ENCODE measurements at regions not wholly inside any gene's neighbourhood (a gene's known extent, or its start where the extent isn't known, plus 50 kb on each side); places are given as distances from the start of the nearest gene placed in this dataset.

GRCh38 chr6:12439296-12439695, 149.1 kb downstream of the EDN1 start:
- TF ChIP-seq, protein P1, sequence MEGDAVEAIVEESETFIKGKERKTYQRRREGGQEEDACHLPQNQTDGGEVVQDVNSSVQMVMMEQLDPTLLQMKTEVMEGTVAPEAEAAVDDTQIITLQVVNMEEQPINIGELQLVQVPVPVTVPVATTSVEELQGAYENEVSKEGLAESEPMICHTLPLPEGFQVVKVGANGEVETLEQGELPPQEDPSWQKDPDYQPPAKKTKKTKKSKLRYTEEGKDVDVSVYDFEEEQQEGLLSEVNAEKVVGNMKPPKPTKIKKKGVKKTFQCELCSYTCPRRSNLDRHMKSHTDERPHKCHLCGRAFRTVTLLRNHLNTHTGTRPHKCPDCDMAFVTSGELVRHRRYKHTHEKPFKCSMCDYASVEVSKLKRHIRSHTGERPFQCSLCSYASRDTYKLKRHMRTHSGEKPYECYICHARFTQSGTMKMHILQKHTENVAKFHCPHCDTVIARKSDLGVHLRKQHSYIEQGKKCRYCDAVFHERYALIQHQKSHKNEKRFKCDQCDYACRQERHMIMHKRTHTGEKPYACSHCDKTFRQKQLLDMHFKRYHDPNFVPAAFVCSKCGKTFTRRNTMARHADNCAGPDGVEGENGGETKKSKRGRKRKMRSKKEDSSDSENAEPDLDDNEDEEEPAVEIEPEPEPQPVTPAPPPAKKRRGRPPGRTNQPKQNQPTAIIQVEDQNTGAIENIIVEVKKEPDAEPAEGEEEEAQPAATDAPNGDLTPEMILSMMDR (IDR thresholded peaks at IDR 0.05; ENCODE audit: extremely low read depth, missing control alignments), result no peak
- DNase-seq (ENCODE audit: low spot score), result no peak

- DNase-seq (ENCODE audit: low spot score), result no peak
- TF ChIP-seq, protein P1 (IDR thresholded peaks at IDR 0.05; ENCODE audit: extremely low read depth, missing control alignments), result no peak
Observed at GRCh38 chr6:12440981-12441380, 150.8 kb downstream of the EDN1 start.

DNA sequence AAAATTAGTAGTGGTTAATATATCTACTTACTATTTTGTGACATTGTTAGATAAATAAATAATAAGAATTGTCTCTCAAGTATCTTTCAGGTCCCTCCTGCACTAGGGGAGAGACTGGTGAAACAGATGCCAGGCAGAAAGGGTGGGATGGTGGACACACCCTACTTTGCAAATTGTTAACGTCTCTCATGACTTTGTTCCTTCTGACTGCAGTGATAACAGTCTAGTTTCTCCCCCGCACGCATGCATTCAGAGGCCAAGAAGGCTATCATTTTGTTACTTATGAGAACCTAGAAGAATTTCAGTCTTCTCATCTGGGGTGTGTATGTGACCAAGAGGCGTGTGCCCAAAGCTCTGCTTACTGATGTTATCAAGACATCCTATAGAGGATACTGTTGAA, 152.3 kb downstream of the EDN1 start:
- no peak for DNase-seq (ENCODE audit: low spot score)
- TF ChIP-seq, protein P1 (IDR thresholded peaks at IDR 0.05; ENCODE audit: extremely low read depth, missing control alignments), result no peak

- no peak for DNase-seq (ENCODE audit: low spot score)
- TF ChIP-seq, protein P1 (IDR thresholded peaks at IDR 0.05; ENCODE audit: extremely low read depth, missing control alignments), result no peak
Observed at GRCh38 chr6:12446394-12446793, 156.2 kb downstream of the EDN1 start.

GRCh38 chr6:12449447-12449846, 159.3 kb downstream of the EDN1 start:
- no peak for DNase-seq (ENCODE audit: low spot score)
- TF ChIP-seq, protein P1 (IDR thresholded peaks at IDR 0.05; ENCODE audit: extremely low read depth, missing control alignments), result no peak

GRCh38 chr6:12450467-12450866, 160.3 kb downstream of the EDN1 start:
- TF ChIP-seq, protein P1 (IDR thresholded peaks at IDR 0.05; ENCODE audit: extremely low read depth, missing control alignments), result no peak
- DNase-seq (ENCODE audit: low spot score), result no peak

GRCh38 chr6:12456343-12456742, 166.2 kb downstream of the EDN1 start:
- TF ChIP-seq, protein P1 (IDR thresholded peaks at IDR 0.05; ENCODE audit: extremely low read depth, missing control alignments), result no peak
- DNase-seq (ENCODE audit: low spot score), result no peak

Data from GM20000 (cell line).